Activated T-cell treated with anti-CD3 and anti-CD28 coated beads, Interleukin-2, amount 50 U/mL, for 72 hours (primary cell): ENCODE measurements at regions not wholly inside any gene's neighbourhood (a gene's known extent, or its start where the extent isn't known, plus 50 kb on each side); places are given as distances from the start of the nearest gene placed in this dataset.

Source experiments
- ATAC-seq, 2 donors: fragments of 150-1000 bp; cut with Tn5 transposase; replicated peaks in 1 of 2; 2 replicates each; pipeline ENCODE4 v1.10.0; 2021; ENCODE audit warnings: moderate library complexity in 2 of 2, mild to moderate bottlenecking in 1 of 2
- DNase-seq, 2 donors: peaks; one replicate each; pipeline ENCODE4 v3.0.0; 2021 to 2022; ENCODE audit warnings: mixed read lengths in 1 of 2
- H3K27ac Mint-ChIP-seq: one replicate; pipeline ENCODE4 v1.8.0; 2022; ENCODE audit warnings: mild to moderate bottlenecking, moderate library complexity, mixed read lengths
- H3K27me3 Mint-ChIP-seq: one replicate; pipeline ENCODE4 v1.8.0; 2022; ENCODE audit warnings: low read depth, mixed read lengths
- H3K36me3 Mint-ChIP-seq, 2 donors: one replicate each; pipeline ENCODE4 v1.8.0; 2022; ENCODE audit warnings: mixed read lengths in 2 of 2, mild to moderate bottlenecking in 1 of 2; ENCODE audit not compliant: insufficient read depth in 2 of 2
- H3K4me1 Mint-ChIP-seq: one replicate; pipeline ENCODE4 v1.8.0; 2022; ENCODE audit warnings: low read depth, mixed read lengths
- H3K4me3 Mint-ChIP-seq, 2 donors: one replicate each; pipeline ENCODE4 v1.8.0; 2022; ENCODE audit warnings: mild to moderate bottlenecking in 2 of 2, mixed read lengths in 2 of 2, moderate library complexity in 2 of 2
- H3K9me3 Mint-ChIP-seq, 2 donors: one replicate each; pipeline ENCODE4 v1.8.0; 2022; ENCODE audit warnings: mixed read lengths in 2 of 2

GRCh38 chr7:155925682-155926081 lies 113.4 kb upstream of the SHH start:
- no peak for ATAC-seq
- no peak for DNase-seq
- Mint-ChIP-seq H3K4me3 (no peak overlapping the region), H3K36me3 (no peaks in the 10 kb centered on the region), H3K9me3 (no peaks in the 10 kb centered on the region), H3K27me3 (peaks cover 16% of the 10 kb centered on the region), H3K27ac (no peak overlapping the region), H3K4me1 (no peaks in the 10 kb centered on the region)

GRCh38 chr7:155922067-155922816 lies 110.0 kb upstream of the SHH start:
- H3K36me3 Mint-ChIP-seq, result no peaks in the 10 kb centered on the region
- H3K4me1 Mint-ChIP-seq, result no peaks in the 10 kb centered on the region
- no peak overlapping the region for H3K4me3 Mint-ChIP-seq
- no peak overlapping the region for H3K27ac Mint-ChIP-seq
- ATAC-seq, result no peak
- DNase-seq, result no peak
- H3K27me3 Mint-ChIP-seq, result no peaks in the 10 kb centered on the region
- H3K9me3 Mint-ChIP-seq, result peaks cover 3 to 5% of the 10 kb centered on the region in 2 donors

- H3K4me3 Mint-ChIP-seq, result no peak overlapping the region
- no peaks in the 10 kb centered on the region for H3K4me1 Mint-ChIP-seq
- no peaks in the 10 kb centered on the region for H3K36me3 Mint-ChIP-seq
- H3K27ac Mint-ChIP-seq, result no peak overlapping the region
- no peak for ATAC-seq
- H3K9me3 Mint-ChIP-seq, result peaks cover 3 to 5% of the 10 kb centered on the region in 2 donors
- DNase-seq, result no peak
- no peaks in the 10 kb centered on the region for H3K27me3 Mint-ChIP-seq
These were observed 109.5 kb upstream of the SHH start for GRCh38 chr7:155921804-155922066.

- Mint-ChIP-seq H3K4me1 (no peaks in the 10 kb centered on the region), H3K27ac (no peak overlapping the region), H3K36me3 (no peaks in the 10 kb centered on the region), H3K4me3 (no peak overlapping the region), H3K9me3 (peaks cover 3 to 5% of the 10 kb centered on the region in 2 donors), H3K27me3 (no peaks in the 10 kb centered on the region)
- DNase-seq, result no peak
- no peak for ATAC-seq
These were observed 109.0 kb upstream of the SHH start for GRCh38 chr7:155921086-155921803.

- H3K27ac Mint-ChIP-seq, result no peak overlapping the region
- ATAC-seq (no peak), DNase-seq (no peak)
- H3K4me1 Mint-ChIP-seq, result no peaks in the 10 kb centered on the region
- H3K4me3 Mint-ChIP-seq, result no peak overlapping the region
- no peaks in the 10 kb centered on the region for H3K27me3 Mint-ChIP-seq
- no peaks in the 10 kb centered on the region for H3K36me3 Mint-ChIP-seq
- peaks cover 3 to 5% of the 10 kb centered on the region in 2 donors for H3K9me3 Mint-ChIP-seq
These were observed 107.8 kb upstream of the SHH start for GRCh38 chr7:155920068-155920461.

GRCh38 chr7:155919391-155920067 lies 107.3 kb upstream of the SHH start:
- no peak overlapping the region for H3K27ac Mint-ChIP-seq
- DNase-seq, result no peak
- H3K36me3 Mint-ChIP-seq, result no peaks in the 10 kb centered on the region
- no peaks in the 10 kb centered on the region for H3K4me1 Mint-ChIP-seq
- peaks cover 3 to 5% of the 10 kb centered on the region in 2 donors for H3K9me3 Mint-ChIP-seq
- no peaks in the 10 kb centered on the region for H3K27me3 Mint-ChIP-seq
- H3K4me3 Mint-ChIP-seq, result no peak overlapping the region
- ATAC-seq, result no peak

GRCh38 chr7:155918720-155919390 lies 106.6 kb upstream of the SHH start:
- Mint-ChIP-seq H3K36me3 (no peaks in the 10 kb centered on the region), H3K4me3 (no peak overlapping the region), H3K9me3 (peaks cover 3 to 5% of the 10 kb centered on the region in 2 donors), H3K27me3 (no peaks in the 10 kb centered on the region), H3K27ac (no peak overlapping the region), H3K4me1 (no peaks in the 10 kb centered on the region)
- DNase-seq, result no peak
- ATAC-seq, result no peak

GRCh38 chr7:155917836-155918430 lies 105.7 kb upstream of the SHH start:
- DNase-seq, result no peak
- H3K36me3 Mint-ChIP-seq, result no peaks in the 10 kb centered on the region
- H3K9me3 Mint-ChIP-seq, result peaks cover 3 to 5% of the 10 kb centered on the region in 2 donors
- ATAC-seq, result no peak
- no peaks in the 10 kb centered on the region for H3K27me3 Mint-ChIP-seq
- H3K27ac Mint-ChIP-seq, result no peak overlapping the region
- H3K4me1 Mint-ChIP-seq, result no peaks in the 10 kb centered on the region
- no peak overlapping the region for H3K4me3 Mint-ChIP-seq

GRCh38 chr7:155916926-155917655 lies 104.8 kb upstream of the SHH start:
- Mint-ChIP-seq H3K4me3 (no peak overlapping the region), H3K27me3 (no peaks in the 10 kb centered on the region), H3K4me1 (no peaks in the 10 kb centered on the region), H3K36me3 (peaks cover 0 to 1% of the 10 kb centered on the region in 2 donors), H3K9me3 (peaks cover 7% of the 10 kb centered on the region in 2 donors), H3K27ac (no peak overlapping the region)
- ATAC-seq, result no peak
- no peak for DNase-seq

GRCh38 chr7:155914341-155914740 lies 102.1 kb upstream of the SHH start:
- ATAC-seq (no peak), DNase-seq (no peak)
- H3K27ac Mint-ChIP-seq, result no peak overlapping the region
- peaks cover 3 to 9% of the 10 kb centered on the region in 2 donors for H3K36me3 Mint-ChIP-seq
- peaks cover 10 to 14% of the 10 kb centered on the region in 2 donors for H3K9me3 Mint-ChIP-seq
- H3K27me3 Mint-ChIP-seq, result no peaks in the 10 kb centered on the region
- H3K4me3 Mint-ChIP-seq, result no peak overlapping the region
- no peaks in the 10 kb centered on the region for H3K4me1 Mint-ChIP-seq

- H3K9me3 Mint-ChIP-seq, result peaks cover 10 to 13% of the 10 kb centered on the region in 2 donors
- H3K36me3 Mint-ChIP-seq, result peaks cover 3 to 9% of the 10 kb centered on the region in 2 donors
- H3K4me3 Mint-ChIP-seq, result no peak overlapping the region
- no peaks in the 10 kb centered on the region for H3K4me1 Mint-ChIP-seq
- H3K27ac Mint-ChIP-seq, result no peak overlapping the region
- no peaks in the 10 kb centered on the region for H3K27me3 Mint-ChIP-seq
- ATAC-seq (no peak), DNase-seq (no peak)
These were observed 101.5 kb upstream of the SHH start for GRCh38 chr7:155913719-155914118.

- Mint-ChIP-seq H3K9me3 (peaks cover 7 to 9% of the 10 kb centered on the region in 2 donors), H3K4me1 (no peaks in the 10 kb centered on the region), H3K27ac (no peak overlapping the region), H3K36me3 (peaks cover 3 to 9% of the 10 kb centered on the region in 2 donors), H3K27me3 (no peaks in the 10 kb centered on the region), H3K4me3 (no peak overlapping the region)
- DNase-seq, result no peak
- ATAC-seq, result no peak
These were observed 101.0 kb upstream of the SHH start for GRCh38 chr7:155913291-155913690.
